ENCODE measurements at regions not wholly inside any gene's neighbourhood (a gene's known extent, or its start where the extent isn't known, plus 50 kb on each side); places are given as distances from the start of the nearest gene placed in this dataset.

DNA sequence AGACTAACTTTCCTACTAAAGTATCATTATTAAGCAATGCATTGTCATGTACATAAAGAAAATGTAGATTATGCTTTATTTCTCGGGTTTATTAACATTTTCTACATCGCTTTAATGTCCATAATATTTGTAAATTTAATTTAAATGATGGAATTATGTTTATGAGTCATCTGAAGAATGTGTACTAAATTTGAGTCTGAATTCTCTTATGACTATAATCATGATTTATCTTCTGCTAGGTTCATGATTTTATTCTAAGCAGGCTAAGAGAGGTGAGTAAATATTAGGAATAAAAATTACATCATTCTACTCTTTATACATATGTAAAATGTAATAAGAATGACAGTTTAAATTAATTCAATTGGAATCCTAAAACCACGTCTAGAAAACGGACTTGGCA, 206.3 kb upstream of the NOL4 start:
- intact Hi-C loops (cut with micrococcal nuclease; ENCODE audit: unreplicated experiment), result no loop called here
- H3K9me3 ChIP-seq (ENCODE audit: low read length), result no peaks in the 10 kb centered on the region
- BruUV-seq (replicated peaks), result no TSS peak
- no peak for ATAC-seq
- in situ Hi-C loops (cut with HindIII; ENCODE audit: extremely low pct_ligation_motif_present, low pct_unique_long_range_greater_than_20kb), result no loop called here
- H3K9ac ChIP-seq (ENCODE audit: insufficient read depth, low read depth, low read length), result no peak overlapping the region
- no peaks in the 10 kb centered on the region for H3K4me1 ChIP-seq (ENCODE audit: insufficient read depth, low read length)
- no peaks in the 10 kb centered on the region for H3K79me2 ChIP-seq (ENCODE audit: insufficient read depth, low read length)
- H3K4me2 ChIP-seq (ENCODE audit: low read depth, low read length), result no peak overlapping the region
- H2AFZ ChIP-seq (ENCODE audit: low read length), result no peak overlapping the region
- no peak for FAIRE-seq
- 5% methylated on average over 4 of the region's 4 CpGs for WGBS (ENCODE audit: low lambda C conversion rate)
- ChIA-PET POLR2A (no interaction called here), CTCF (ENCODE audit: low intra/inter-chr PET ratio, low total read pairs) (no interaction called here)
- H3K36me3 ChIP-seq (replicated peaks in 1 of 2; ENCODE audit: control insufficient read depth in 1 of 2, insufficient read depth in 2 of 2, low read length in 2 of 2), result no peaks in the 10 kb centered on the region
- no peaks in the 10 kb centered on the region for H3K27me3 ChIP-seq (ENCODE audit: control insufficient read depth in 1 of 2, insufficient read depth in 2 of 2, low read length in 2 of 2)
- no peak overlapping the region for H3K27ac ChIP-seq (ENCODE audit: extremely low read length, insufficient read depth, low read length)
- DNase-seq (ENCODE audit: low spot score), result no peak
- no peak overlapping the region for H3K4me3 ChIP-seq (replicated peaks in 1 of 3; ENCODE audit: insufficient read depth in 1 of 3, low read depth in 2 of 3, low read length in 3 of 3)
- H4K20me1 ChIP-seq (ENCODE audit: insufficient read depth, low read length), result no peaks in the 10 kb centered on the region
- TF ChIP-seq, protein P1, sequence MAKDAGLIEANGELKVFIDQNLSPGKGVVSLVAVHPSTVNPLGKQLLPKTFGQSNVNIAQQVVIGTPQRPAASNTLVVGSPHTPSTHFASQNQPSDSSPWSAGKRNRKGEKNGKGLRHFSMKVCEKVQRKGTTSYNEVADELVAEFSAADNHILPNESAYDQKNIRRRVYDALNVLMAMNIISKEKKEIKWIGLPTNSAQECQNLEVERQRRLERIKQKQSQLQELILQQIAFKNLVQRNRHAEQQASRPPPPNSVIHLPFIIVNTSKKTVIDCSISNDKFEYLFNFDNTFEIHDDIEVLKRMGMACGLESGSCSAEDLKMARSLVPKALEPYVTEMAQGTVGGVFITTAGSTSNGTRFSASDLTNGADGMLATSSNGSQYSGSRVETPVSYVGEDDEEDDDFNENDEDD (CRISPR knock-in tag; IDR thresholded peaks at IDR 0.05; ENCODE audit: borderline replicate concordance), result no peak
- TF ChIP-seq, protein P2, sequence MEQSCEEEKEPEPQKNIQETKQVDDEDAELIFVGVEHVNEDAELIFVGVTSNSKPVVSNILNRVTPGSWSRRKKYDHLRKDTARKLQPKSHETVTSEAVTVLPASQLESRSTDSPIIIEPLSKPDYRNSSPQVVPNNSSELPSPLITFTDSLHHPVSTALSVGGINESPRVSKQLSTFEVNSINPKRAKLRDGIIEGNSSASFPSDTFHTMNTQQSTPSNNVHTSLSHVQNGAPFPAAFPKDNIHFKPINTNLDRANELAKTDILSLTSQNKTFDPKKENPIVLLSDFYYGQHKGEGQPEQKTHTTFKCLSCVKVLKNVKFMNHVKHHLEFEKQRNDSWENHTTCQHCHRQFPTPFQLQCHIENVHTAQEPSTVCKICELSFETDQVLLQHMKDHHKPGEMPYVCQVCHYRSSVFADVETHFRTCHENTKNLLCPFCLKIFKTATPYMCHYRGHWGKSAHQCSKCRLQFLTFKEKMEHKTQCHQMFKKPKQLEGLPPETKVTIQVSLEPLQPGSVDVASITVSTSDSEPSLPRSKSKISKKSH (CRISPR knock-in tag; IDR thresholded peaks at IDR 0.05; ENCODE audit: borderline replicate concordance), result no peak
- TF ChIP-seq, protein P3, sequence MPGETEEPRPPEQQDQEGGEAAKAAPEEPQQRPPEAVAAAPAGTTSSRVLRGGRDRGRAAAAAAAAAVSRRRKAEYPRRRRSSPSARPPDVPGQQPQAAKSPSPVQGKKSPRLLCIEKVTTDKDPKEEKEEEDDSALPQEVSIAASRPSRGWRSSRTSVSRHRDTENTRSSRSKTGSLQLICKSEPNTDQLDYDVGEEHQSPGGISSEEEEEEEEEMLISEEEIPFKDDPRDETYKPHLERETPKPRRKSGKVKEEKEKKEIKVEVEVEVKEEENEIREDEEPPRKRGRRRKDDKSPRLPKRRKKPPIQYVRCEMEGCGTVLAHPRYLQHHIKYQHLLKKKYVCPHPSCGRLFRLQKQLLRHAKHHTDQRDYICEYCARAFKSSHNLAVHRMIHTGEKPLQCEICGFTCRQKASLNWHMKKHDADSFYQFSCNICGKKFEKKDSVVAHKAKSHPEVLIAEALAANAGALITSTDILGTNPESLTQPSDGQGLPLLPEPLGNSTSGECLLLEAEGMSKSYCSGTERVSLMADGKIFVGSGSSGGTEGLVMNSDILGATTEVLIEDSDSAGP (CRISPR knock-in tag; IDR thresholded peaks at IDR 0.05; ENCODE audit: borderline replicate concordance), result no peak
- no peak for TF ChIP-seq ZNF788 (CRISPR knock-in tag; IDR thresholded peaks at IDR 0.05; ENCODE audit: borderline replicate concordance)
- TF ChIP-seq DR1 (CRISPR knock-in tag; IDR thresholded peaks at IDR 0.05), result no peak
- TF ChIP-seq FOXA1 (IDR thresholded peaks at IDR 0.05), result no peak
- TF ChIP-seq FOXA1 (CRISPR knock-in tag; IDR thresholded peaks at IDR 0.05), result no peak
- TF ChIP-seq ZNF614 (CRISPR knock-in tag; IDR thresholded peaks at IDR 0.05; ENCODE audit: borderline replicate concordance), result no peak
- TF ChIP-seq PTBP1 (IDR thresholded peaks at IDR 0.05; ENCODE audit: low read depth, low read length, poor library complexity, severe bottlenecking), result no peak
- TF ChIP-seq RAD21 (CRISPR knock-in tag; IDR thresholded peaks at IDR 0.05), result no peak
- no peak for TF ChIP-seq ZNF124 (CRISPR knock-in tag; IDR thresholded peaks at IDR 0.05)
- TF ChIP-seq ESRRA (CRISPR knock-in tag; IDR thresholded peaks at IDR 0.05; ENCODE audit: low read depth), result no peak
- no peak for TF ChIP-seq TP53 (CRISPR knock-in tag; conservative IDR thresholded peaks at IDR 0.05)
- TF ChIP-seq, protein P4, sequence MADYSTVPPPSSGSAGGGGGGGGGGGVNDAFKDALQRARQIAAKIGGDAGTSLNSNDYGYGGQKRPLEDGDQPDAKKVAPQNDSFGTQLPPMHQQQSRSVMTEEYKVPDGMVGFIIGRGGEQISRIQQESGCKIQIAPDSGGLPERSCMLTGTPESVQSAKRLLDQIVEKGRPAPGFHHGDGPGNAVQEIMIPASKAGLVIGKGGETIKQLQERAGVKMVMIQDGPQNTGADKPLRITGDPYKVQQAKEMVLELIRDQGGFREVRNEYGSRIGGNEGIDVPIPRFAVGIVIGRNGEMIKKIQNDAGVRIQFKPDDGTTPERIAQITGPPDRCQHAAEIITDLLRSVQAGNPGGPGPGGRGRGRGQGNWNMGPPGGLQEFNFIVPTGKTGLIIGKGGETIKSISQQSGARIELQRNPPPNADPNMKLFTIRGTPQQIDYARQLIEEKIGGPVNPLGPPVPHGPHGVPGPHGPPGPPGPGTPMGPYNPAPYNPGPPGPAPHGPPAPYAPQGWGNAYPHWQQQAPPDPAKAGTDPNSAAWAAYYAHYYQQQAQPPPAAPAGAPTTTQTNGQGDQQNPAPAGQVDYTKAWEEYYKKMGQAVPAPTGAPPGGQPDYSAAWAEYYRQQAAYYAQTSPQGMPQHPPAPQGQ (CRISPR knock-in tag; IDR thresholded peaks at IDR 0.05; ENCODE audit: borderline replicate concordance), result no peak
- TF ChIP-seq, protein P5, sequence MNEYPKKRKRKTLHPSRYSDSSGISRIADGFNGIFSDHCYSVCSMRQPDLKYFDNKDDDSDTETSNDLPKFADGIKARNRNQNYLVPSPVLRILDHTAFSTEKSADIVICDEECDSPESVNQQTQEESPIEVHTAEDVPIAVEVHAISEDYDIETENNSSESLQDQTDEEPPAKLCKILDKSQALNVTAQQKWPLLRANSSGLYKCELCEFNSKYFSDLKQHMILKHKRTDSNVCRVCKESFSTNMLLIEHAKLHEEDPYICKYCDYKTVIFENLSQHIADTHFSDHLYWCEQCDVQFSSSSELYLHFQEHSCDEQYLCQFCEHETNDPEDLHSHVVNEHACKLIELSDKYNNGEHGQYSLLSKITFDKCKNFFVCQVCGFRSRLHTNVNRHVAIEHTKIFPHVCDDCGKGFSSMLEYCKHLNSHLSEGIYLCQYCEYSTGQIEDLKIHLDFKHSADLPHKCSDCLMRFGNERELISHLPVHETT (CRISPR knock-in tag; conservative IDR thresholded peaks at IDR 0.05), result no peak
- TF ChIP-seq RAD51 (IDR thresholded peaks at IDR 0.05; ENCODE audit: borderline replicate concordance), result no peak
- TF ChIP-seq HMG20B (CRISPR knock-in tag; conservative IDR thresholded peaks at IDR 0.05), result no peak
- TF ChIP-seq, protein P6, sequence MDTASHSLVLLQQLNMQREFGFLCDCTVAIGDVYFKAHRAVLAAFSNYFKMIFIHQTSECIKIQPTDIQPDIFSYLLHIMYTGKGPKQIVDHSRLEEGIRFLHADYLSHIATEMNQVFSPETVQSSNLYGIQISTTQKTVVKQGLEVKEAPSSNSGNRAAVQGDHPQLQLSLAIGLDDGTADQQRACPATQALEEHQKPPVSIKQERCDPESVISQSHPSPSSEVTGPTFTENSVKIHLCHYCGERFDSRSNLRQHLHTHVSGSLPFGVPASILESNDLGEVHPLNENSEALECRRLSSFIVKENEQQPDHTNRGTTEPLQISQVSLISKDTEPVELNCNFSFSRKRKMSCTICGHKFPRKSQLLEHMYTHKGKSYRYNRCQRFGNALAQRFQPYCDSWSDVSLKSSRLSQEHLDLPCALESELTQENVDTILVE (CRISPR knock-in tag; IDR thresholded peaks at IDR 0.05), result no peak
